HG03571 (cell line): ENCODE measurements at regions not wholly inside any gene's neighbourhood (a gene's known extent, or its start where the extent isn't known, plus 50 kb on each side); places are given as distances from the start of the nearest gene placed in this dataset.
"Not testable (repeated sequence)": the region's sequence is repeated elsewhere in the genome, so short reads cannot be mapped to it uniquely, and the experiment has no call there.

Experiments used
- ATAC-seq: cut with Tn5 transposase; IDR thresholded peaks from one replicate; pipeline ENCODE4 v1.9.1; 2021; ENCODE audit not compliant: unreplicated experiment

DNA sequence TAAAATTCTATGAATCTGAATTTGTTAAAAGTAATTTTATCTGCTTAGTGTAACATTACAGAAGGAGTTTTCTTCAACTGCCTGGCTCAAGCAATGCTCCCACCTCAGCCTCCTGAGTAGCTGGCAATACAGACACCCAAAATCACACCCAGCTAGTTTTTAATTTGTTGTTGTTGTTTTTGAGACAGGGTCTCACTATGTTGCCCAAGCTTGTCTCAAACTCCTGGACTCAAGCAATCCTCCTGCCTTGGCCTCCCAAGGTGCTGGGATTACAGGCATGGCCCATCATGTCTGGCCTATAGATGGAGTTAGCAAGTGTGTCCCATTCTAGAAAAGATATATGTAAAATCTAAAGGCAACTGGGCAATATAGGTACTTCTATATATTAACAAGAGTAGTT lies 1580.4 kb upstream of the PRR20A start:
- no peak for ATAC-seq

DNA sequence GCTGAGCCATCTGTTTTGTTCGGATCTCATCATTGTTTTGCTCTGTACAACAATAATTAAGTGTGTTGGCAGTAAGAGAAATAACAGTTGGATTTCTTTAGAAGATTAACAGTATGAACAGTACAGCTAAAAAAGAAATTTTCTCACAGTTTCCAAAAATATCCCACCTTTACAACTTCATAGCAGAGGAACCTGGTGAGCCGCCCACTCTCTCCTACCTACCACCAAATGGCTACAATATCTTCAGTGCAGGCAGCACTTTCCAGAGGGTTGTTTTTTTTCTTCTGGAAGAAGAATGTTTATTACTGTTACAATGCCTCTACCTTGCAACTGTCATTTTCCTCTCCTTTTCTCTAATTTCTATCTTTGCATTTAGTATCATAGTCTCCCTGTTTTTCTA lies 1577.5 kb upstream of the PRR20A start:
- no peak for ATAC-seq

DNA sequence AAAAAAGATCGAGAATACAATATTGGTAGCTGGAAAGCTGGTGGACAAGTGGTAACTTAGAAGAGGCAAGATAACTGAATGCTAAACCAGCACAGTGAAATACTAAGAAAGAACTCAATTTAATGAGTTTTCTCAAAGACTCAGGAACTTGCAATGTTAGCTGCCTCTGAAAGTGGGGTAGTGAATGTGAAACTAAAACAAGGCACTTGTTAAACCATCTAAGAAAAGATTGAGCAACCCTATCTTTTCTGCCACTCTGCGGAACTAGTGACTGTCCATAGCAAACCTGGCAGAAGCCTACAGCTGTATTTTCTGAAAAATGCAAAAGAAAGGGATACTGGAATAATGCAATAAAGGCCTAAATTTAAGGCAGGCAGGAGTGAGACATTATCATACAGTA lies 1574.4 kb upstream of the PRR20A start:
- ATAC-seq: no peak

DNA sequence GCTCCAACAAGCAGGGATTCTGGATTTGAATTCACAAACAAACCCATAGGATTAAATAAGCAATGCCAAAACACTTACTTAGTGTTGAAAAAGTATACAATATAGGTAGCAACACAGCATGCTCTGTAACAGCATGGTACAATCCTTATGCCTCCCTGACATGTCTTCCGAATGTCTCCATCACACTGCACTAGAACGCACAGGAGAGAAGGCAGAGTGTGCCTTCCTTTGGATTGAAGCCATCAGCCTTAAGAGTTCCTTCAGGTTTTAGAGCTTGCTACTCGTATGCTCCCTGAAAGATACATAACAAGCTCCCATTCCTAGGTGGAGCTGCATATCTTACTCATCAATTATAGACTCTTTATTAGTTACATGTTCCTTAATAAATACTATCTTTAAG lies 1573.9 kb upstream of the PRR20A start:
- no peak for ATAC-seq

DNA sequence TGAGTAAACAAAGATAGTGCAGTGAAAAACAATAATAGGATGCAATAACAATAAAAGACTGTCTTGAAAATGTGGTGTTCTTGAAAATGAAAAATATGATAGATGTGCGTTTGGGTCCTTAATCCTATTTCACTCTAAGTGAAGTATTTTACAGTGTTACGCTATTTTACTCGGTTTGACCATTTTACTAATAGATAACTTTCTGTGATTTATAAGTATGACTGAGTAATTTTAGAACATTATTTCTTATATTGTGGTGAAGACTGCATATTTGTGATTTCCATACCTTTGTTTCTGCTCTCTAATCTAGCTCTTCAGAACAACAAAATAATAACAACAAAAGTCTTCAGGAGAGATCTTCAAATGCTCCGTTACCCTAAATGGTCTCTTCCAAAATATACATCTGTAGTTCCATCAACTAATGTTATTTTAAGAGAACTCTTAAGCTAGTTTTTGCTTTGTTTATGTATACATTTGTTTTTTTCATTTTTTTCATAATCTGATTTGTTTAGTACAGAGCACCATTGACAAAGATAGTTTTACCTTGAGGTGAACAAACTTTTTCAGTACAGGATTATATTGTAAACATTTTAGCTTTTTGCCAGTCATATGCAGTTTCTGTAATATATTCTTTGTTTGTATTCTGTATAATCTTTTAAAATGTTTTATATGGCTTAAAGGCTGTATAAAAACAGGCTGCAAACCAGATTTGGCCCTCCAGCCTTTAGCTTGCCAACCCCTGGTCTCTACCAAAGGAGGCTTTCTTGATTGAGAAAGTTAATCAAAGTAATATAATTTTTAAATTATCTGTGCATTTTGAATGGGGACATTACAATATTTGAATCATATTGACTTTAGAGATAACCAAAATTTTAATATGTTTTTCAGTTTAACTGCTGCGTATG lies 1572.7 kb upstream of the PRR20A start:
- ATAC-seq: no peak

DNA sequence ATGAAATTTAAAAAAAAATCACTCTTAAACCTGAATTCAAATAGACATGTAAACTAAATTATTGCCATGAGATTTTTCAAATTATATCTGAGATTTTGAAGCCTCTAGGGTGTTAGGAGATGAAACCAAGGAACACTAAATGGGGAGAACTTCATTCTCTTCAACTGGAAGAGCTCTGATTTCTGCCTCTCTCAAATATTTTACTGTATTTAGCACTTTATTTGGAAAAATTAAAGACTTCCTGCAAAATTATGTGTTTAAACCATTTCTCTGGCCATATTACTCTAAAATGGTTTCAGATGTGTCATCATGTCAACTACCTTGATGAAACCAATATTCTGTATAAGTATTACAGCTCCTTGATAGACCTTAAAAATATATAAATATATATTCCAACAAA lies 1571.6 kb upstream of the PRR20A start:
- no peak for ATAC-seq

DNA sequence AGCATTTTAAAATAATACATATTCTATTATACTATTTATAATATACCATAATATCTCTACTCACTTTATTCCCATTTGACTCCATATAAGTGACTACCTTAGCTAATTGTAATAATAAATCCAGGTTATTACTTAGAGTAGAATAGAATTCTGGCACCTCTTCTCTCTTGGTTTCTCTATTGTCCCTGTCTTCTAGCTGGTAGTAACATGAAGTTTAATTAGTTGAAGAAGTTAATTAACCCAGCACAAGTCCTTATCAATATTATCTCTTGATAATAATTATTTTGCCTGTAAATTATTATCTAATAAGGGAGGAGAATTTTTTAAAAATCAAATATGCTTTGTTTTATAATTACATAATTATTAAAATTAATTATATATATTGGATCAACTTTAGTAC lies 1571.2 kb upstream of the PRR20A start:
- no peak for ATAC-seq

DNA sequence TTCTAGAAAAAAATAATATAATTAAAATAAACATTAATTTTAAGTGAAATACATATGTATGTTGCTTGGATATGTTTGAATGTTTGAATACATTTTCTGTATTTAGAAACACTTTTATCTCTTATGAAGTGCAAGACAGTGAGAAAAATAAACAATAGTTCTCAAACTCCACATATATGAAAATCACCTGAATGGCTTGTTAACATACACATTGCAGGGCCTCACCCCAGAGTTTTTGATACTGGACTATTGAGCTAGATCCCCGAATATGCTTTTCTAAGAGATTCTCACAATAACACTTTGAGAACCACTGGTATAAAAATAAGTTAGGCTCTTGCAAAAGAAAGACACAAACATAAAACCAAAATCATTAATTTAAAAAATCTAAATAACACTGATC lies 1570.3 kb upstream of the PRR20A start:
- ATAC-seq: no peak

DNA sequence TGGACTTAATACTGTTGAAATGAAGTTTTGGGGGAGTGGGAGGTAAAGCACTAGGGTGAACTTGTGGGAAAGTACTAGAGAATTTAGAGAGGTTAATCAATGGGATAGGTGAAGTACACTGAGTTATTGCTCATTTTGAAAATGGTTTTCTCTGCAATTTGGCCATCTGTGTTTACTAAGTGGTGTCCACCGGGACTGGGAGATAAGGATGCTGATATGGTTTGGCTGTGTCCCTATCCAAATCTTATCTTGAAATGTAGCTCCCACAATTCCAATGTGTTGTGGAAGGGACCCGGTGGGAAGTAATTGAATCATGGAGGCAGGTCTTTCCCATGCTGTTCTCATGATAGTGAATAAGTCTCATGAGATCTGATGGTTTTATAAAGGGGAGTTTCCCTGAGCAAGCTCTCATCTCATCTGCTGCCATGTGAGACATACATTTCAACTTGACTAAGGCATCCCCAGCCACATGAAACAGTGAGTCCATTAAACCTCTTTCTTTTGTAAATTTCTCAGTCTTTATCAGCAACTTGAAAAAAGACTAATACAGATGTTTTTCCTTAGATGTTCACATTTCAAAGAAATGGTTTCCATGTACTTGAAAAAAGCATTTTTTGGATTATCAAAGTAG lies 1569.4 kb upstream of the PRR20A start:
- ATAC-seq: no peak

DNA sequence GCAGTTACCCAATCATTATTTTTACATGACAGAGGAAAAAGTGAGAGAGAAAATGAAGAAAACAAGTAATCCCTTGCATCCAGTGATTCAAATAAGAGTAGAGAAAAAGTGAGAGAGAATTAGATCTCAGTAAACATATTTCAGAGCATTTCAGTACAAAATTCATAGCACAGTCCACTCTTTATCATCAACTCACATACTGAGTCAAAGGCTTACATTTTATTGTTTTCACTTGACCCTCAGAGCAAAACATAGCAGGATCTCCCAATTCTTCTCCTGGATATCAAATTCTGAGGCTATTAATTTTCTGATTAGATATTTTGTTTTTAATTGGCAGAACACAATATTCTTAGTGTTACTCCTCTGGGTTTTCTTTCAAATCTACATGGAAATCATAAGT lies 1568.3 kb upstream of the PRR20A start:
- ATAC-seq: no peak

DNA sequence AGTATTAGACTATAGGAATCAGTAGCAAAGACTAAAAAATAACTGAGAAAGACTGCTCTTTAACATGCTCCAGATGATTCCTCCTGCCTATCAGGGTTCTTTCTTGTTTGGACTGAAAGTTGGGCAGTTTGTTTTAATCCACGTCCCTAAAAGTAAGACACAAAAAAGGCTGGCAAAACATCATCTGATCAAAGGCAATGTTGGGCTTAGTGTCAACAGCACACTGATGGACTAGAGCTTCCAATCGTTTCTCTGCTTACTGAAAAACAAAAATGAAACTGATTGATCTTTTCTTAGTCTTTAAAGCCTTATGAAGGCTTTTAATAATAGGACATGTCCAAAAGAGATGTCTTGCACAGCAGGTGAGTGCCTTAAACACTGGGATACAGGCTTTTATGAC lies 1567.9 kb upstream of the PRR20A start:
- no peak for ATAC-seq

DNA sequence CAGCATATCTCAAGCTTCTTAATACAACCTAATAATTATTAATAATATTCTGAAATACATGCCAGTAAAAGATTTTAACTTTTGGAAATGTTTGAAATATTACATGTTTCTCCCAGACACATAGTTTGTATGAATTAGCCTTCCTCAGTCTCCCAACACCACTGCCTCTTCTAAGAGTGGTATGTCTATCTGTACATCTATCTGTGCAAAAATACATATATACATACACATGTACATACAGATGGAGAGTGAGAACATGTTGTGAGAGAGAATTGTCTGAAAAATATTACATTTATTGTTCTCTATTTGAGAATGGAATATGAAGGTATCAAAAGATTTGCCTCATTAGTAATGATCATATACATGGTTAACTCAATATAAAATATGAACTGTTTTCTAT lies 1567.2 kb upstream of the PRR20A start:
- no peak for ATAC-seq

DNA sequence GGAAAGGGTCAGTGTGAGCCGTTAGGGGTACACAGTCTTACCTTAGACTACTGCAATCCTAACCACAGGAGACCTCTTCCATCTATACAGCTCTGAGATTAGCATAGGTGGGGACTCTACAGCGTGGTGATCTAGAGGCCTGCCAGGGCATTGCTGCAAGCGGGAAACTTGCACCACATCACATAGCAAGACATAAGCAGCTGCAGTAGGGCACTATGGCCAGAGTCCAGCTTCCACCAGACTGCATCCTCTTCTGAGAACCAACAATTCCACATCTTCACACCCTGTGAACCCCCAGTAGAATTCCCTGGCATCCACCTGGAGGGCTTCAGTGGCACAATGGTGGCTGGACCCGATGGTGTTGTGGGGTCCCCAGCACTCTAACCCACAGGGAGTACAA lies 1564.3 kb upstream of the PRR20A start:
- no peak for ATAC-seq

DNA sequence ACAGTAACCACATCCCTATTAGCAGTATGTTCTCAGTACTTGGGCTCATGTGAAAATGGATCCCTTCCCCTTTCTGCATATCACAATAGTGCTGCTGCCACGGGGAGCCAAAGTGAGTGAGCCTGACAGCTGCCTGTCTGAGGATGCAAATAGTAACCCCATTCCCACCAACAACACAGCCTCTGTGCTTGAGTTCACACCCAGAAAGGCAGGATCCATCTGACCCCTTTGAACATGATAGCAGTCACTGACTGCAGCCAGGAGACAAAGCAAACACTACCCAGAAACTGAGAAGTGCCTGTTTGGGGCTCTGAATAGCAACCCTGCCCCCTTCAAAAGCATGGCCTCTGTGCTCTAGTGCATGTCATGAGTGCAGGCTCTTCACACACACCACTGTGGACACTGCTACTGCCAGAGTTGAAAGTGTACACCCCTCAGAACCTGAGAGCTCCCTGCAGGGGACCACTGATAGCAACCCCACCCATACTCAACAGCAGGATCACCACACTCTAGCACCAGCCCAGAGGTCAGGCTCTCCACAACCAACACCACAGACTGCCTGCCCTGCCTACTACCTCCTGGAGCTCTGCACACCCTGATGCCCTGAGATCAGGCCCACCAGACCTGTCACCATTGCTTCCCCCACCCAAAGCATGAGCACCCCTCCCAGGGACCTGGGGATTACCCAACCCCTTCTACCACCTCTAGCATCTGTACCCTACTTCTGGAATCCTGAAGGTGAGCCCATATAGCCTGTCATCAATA lies 1563.5 kb upstream of the PRR20A start:
- no peak for ATAC-seq

DNA sequence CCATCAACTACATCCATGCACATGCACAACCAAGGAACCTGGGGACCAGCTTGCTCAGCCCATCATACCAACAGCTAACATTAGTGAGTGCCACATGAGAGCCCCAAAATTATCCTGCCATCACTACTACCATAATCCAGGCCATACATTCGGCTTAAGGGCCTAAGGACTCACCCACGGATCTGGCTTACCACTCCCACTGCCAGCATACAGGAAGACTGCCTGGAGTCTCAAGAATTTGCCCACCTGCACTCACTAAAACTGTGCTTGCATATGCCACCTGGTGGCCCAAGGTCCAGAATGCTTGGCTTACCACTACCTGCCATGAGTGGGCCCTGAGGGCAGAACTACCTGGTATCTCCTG lies 1562.9 kb upstream of the PRR20A start:
- no peak for ATAC-seq

DNA sequence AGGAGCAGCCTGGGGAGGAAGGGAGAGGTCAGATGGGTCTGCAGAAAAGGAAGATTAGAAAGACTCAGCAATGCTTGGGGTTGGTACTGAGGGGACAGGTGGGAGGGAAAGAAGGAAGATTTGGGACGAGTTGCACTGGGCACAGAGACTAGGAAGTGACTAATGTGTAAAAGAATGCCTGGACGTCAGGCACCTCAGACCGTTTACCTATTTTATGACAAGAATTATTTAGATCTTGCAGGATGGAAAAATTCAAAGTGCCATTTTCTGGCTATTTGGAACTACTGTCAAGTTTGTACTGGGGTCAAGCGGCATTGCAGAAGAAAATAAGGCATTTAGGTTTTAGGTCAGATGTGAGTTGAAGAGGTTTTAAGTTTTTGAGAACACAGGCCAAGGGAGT lies 1558.4 kb upstream of the PRR20A start:
- not testable (repeated sequence) for ATAC-seq

DNA sequence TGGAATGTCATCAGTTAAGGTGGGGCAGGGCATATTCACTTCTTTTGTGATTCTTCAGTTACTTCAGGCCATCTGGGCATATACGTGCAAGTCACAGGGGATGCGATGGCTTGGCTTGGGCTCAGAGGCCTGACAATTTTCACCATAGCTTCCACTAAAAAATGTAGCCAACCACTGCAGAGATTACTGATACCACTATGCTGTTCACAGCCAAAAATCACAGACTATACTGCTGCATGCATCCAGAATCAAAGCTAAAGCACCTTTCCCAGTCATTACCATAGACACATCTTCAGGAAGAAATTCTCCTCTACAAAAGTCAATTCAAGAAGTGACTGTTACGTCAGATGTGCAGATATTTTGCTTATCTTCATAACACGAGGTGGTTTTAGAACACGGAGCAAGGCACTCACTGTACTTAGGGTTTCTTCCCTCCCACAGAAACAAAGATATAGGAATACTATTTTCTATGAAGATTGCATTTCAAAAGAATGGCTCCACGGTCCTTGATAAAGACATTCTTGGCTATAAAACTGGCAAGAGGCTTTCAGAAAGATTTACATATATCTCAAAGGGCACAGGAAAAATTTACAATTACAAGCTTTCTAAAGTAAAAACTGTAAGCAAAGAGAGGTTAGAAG lies 1556.6 kb upstream of the PRR20A start:
- ATAC-seq: no peak

DNA sequence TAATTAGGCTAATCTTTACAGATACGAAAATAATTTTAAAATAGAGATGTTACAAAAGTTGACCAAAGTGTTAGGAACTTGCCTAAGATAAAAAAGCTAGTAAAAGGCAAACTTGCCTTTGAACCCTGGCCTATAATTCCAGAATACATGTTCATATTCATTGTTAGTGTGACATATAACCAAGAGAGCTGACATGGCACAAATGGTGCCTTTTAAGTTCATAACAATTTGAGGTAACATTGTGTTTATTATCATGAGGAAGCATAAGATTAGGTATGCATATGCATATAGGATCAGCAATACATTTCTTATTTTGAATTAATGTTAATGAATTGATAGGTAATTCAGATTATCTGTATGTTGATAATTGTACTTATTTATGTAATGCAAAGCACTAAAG lies 1537.9 kb upstream of the PRR20A start:
- no peak for ATAC-seq

DNA sequence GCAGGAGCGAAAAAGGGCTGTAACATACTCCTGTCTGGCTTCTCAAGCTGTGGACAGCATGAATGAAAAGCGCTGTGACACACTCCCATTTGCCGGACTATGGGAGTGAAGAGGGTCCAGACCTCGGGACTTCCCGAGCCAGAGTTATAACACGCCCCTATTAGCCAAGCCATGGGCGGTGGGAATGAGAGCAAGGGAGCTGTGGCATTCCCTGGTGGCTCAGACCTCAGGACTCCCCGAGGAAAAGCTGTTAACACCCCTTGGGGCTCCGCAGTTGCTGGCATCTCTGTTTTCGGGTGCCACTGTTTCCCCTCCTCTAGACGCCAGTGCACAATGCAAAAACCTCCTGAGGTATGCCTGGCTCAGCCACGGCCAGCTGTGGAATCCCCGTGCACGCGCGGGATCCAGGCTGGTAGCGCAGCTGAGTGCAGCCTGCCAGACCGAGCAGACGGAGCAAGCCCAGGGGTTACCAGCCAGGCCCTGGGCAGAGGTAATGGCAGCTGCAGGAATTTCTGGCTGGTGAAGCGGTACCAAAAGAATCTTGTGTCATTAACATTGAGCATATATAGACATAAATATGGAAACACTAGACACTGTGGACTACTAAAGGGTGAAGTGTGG lies 1534.6 kb upstream of the PRR20A start:
- ATAC-seq: no peak

DNA sequence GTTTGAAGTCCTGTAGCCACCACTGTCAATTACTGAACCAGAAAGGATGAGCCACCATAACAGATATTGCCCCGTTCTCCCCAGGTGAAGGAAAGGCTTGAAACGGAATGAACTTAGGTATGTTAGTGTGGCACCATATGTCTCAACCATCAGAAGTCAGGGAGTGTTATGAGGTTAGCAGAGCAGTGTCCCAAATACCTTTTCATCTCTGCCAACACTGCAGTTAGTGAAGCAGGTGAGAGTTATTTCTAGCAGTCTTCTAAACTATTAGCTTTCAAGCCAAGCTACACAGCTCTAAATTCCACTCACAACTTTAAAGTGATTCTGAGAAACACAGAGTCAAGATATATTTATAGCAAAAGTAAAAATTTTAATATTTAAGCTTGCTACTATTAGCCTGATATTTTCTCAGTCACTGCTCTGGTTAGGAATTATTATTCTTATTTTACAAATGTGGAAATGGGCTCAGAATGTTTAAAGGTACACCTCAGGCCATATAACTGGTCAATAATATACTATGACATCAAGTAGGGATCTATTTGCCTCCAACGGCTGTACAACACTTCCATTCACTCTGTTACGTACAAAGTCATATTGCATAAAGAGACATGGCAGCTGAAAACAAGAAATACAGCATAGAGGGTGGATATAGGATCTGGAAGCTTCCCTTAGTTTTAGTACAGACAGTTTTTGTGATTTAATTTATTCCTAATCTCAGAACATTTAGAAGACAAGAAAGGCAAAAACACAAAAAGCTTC lies 1527.1 kb upstream of the PRR20A start:
- ATAC-seq: no peak
